ENCODE measurements at regions not wholly inside any gene's neighbourhood (a gene's known extent, or its start where the extent isn't known, plus 50 kb on each side); places are given as distances from the start of the nearest gene placed in this dataset.

DNA sequence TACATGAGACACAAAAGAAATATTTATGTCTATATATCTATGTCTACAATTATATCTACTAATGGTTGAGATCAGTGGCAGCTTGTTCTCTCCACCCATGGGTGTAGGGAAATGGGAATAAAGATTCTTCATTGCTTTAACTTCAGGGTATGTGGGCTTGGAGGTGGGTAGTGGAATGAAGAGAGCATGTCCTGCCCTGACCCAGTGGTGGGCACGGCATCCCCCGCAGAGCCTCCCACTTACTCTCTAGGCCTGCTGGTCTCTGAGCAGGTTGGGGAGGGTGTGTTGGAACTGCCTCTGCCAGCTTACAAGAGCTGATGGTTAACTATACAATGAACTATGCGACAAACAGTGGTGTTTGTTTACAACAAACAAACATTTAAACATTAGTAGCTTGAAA, 152.5 kb upstream of the SKOR2 start:
- Histone ChIP-seq H3K27me3 (ENCODE audit: control insufficient read depth in 1 of 2, insufficient read depth in 2 of 2, low read length in 2 of 2) (no peaks in the 10 kb centered on the region), H3K9me3 (ENCODE audit: low read length) (no peaks in the 10 kb centered on the region), H3K4me1 (ENCODE audit: insufficient read depth, low read length) (no peaks in the 10 kb centered on the region), H3K4me3 (ENCODE audit: low read depth in 1 of 2, low read length in 2 of 2) (no peak overlapping the region), H3K27ac (ENCODE audit: low read depth, low read length) (no peak overlapping the region), H3K36me3 (ENCODE audit: insufficient read depth, low read length) (no peaks in the 10 kb centered on the region), H3K9ac (ENCODE audit: low read length) (no peak overlapping the region)

DNA sequence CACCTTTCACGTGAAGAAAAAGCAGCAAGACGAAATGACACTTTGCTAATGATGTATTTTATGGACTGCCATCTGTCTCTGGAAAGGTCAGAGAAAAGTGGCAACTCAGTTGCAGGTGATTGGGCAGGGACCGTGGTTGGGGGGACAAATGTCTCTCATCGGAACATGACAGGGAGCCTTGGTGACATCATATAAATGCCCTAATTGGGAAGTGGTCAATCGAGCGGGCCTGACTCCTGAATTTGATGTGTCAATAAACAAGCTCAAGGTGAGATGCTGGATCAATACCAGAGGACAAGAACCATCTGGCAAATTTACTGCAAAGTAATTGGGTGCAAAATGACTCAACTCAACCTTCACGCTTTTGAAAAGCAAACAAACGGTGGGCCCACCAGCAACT, 151.9 kb upstream of the SKOR2 start:
- no peak overlapping the region for H3K9ac ChIP-seq (ENCODE audit: low read length)
- H3K27ac ChIP-seq (ENCODE audit: low read depth, low read length) = no peak overlapping the region
- no peak overlapping the region for H3K4me3 ChIP-seq (ENCODE audit: low read depth in 1 of 2, low read length in 2 of 2)
- no peaks in the 10 kb centered on the region for H3K36me3 ChIP-seq (ENCODE audit: insufficient read depth, low read length)
- no peaks in the 10 kb centered on the region for H3K4me1 ChIP-seq (ENCODE audit: insufficient read depth, low read length)
- H3K9me3 ChIP-seq (ENCODE audit: low read length) = no peaks in the 10 kb centered on the region
- H3K27me3 ChIP-seq (ENCODE audit: control insufficient read depth in 1 of 2, insufficient read depth in 2 of 2, low read length in 2 of 2) = no peaks in the 10 kb centered on the region

DNA sequence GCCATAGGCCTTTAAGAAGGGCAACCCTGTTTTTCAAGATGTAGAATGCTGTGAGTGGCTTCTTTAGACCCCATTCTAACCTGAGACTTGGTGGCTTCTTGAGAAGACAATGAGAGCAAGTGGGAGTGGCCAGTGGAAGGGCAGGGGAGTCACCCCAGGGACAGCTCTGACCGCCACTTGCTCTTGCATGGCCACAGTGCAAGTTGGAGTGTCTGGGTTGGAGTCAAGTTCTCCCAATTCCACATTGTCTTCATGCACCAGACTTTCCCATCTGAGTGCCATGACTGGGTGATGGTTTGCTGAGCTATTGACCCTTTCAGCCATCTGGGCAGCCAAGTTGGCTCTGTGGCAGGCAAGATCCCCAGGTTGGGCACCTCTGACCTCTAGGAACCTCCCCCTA, 148.0 kb upstream of the SKOR2 start:
- no peak overlapping the region for H3K27ac ChIP-seq (ENCODE audit: low read depth, low read length)
- H3K4me3 ChIP-seq (ENCODE audit: low read depth in 1 of 2, low read length in 2 of 2) = no peak overlapping the region
- H3K9ac ChIP-seq (ENCODE audit: low read length) = no peak overlapping the region
- no peaks in the 10 kb centered on the region for H3K36me3 ChIP-seq (ENCODE audit: insufficient read depth, low read length)
- no peaks in the 10 kb centered on the region for H3K4me1 ChIP-seq (ENCODE audit: insufficient read depth, low read length)
- H3K27me3 ChIP-seq (ENCODE audit: control insufficient read depth in 1 of 2, insufficient read depth in 2 of 2, low read length in 2 of 2) = no peaks in the 10 kb centered on the region
- no peaks in the 10 kb centered on the region for H3K9me3 ChIP-seq (ENCODE audit: low read length)

DNA sequence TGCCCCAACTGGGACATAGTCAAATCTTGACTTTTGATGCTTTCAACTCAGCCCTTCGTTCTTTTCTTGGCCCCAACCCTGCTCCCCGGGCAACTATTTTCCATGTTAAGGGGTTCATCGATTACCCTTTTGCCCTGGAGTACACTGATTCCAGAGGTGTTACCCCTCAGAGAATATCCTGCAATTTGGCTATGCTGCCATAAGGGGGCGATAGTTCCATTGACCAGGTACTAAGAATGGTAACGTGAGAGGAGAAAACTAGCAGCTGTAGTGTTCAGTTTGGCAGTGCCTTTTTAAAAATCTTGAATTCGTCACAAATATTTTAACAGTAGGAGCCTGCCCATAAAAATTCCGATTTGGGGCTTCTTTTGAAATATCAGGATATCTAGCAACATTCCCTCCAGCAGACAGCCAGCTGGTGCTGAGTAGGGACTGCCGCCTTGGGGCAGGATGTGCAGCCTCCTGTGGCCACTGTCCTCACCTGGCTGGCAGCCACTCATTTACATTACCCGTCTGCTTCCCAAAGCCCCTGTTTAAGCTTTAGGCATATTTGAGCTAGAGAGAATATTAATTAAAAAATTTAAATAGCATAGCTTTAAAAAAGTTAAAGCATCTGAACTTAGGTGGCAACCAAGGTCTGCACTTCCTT, 146.3 kb upstream of the SKOR2 start:
- H3K27me3 ChIP-seq (ENCODE audit: control insufficient read depth in 1 of 2, insufficient read depth in 2 of 2, low read length in 2 of 2) = no peaks in the 10 kb centered on the region
- no peaks in the 10 kb centered on the region for H3K4me1 ChIP-seq (ENCODE audit: insufficient read depth, low read length)
- H3K36me3 ChIP-seq (ENCODE audit: insufficient read depth, low read length) = no peaks in the 10 kb centered on the region
- H3K9me3 ChIP-seq (ENCODE audit: low read length) = no peaks in the 10 kb centered on the region
- no peak overlapping the region for H3K4me3 ChIP-seq (ENCODE audit: low read depth in 1 of 2, low read length in 2 of 2)
- H3K27ac ChIP-seq (ENCODE audit: low read depth, low read length) = no peak overlapping the region
- no peak overlapping the region for H3K9ac ChIP-seq (ENCODE audit: low read length)

DNA sequence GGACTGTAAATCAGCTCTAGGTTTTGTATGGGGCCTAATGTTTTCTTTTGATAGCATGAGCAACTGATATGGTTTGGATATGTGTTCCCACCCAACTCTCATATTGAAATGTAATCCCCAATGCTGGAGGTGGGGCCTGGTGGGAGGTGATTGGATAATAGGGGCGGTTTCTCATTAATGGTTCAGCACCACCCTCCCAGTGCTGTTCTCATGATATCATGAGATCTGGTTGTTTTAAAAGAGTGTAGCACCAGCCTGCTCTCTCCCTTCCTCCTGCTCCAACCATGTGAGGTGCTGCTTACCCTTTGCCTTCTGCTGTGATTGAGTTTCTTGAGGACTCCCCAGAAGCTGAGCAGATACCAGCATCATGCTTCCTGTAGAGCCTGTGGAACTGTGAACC, 140.2 kb upstream of the SKOR2 start:
- Histone ChIP-seq H3K27me3 (ENCODE audit: control insufficient read depth in 1 of 2, insufficient read depth in 2 of 2, low read length in 2 of 2) (no peaks in the 10 kb centered on the region), H3K4me1 (ENCODE audit: insufficient read depth, low read length) (no peaks in the 10 kb centered on the region), H3K4me3 (ENCODE audit: low read depth in 1 of 2, low read length in 2 of 2) (no peak overlapping the region), H3K9me3 (ENCODE audit: low read length) (no peaks in the 10 kb centered on the region), H3K36me3 (ENCODE audit: insufficient read depth, low read length) (no peaks in the 10 kb centered on the region), H3K27ac (ENCODE audit: low read depth, low read length) (no peak overlapping the region), H3K9ac (ENCODE audit: low read length) (no peak overlapping the region)

DNA sequence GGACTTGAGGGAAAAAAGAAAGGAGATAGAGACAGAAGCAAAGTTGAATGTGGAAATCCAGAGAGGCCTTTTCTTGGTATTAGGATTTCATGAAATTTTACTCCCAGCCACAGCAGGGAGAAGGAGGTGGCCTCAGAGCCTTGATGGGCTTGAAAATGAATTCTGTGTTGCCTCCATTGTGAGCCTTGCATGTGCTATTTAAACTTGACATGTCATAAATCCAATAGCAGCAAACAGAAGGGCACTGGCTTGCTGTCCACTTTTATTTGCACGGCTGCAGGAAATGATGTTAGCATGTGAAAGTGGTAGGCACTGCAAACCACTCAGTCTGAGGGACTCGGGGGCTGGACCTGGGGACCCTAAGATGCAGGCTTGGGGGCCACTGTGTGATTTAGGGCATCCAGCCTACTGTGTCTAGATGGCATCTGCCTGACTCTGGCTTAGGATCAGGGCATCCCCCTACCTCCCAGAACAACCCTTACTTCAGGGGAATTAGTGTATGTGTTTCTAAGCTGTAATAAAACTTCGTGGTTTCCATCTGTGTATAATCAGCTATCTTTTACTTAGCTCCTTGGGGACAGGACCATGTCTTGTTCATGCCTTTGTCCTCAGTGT, 139.1 kb upstream of the SKOR2 start:
- Histone ChIP-seq H3K9me3 (ENCODE audit: low read length) (no peaks in the 10 kb centered on the region), H3K4me1 (ENCODE audit: insufficient read depth, low read length) (no peaks in the 10 kb centered on the region), H3K9ac (ENCODE audit: low read length) (no peak overlapping the region), H3K27ac (ENCODE audit: low read depth, low read length) (no peak overlapping the region), H3K4me3 (ENCODE audit: low read depth in 1 of 2, low read length in 2 of 2) (no peak overlapping the region), H3K36me3 (ENCODE audit: insufficient read depth, low read length) (no peaks in the 10 kb centered on the region), H3K27me3 (ENCODE audit: control insufficient read depth in 1 of 2, insufficient read depth in 2 of 2, low read length in 2 of 2) (no peaks in the 10 kb centered on the region)

DNA sequence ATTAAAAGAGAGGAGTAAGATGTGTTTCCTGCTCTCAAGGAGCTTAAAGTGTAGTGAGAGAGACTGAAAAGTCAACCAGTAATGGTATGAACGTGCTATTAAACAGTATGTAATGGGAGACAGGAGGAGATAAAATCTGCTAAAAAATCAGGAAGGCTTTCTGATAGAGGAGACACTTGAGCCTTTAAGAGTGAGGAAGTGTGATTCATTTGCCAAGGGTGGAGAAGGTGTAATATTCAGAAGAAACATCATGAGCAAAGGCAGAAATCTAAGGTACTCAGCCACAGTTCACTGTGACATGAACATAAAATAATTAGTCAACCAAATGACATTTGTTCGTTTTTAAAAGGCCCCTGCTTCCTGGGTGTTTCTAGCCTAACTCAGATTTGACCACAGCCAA, 137.8 kb upstream of the SKOR2 start:
- Histone ChIP-seq H3K27ac (ENCODE audit: low read depth, low read length) (no peak overlapping the region), H3K4me3 (ENCODE audit: low read depth in 1 of 2, low read length in 2 of 2) (no peak overlapping the region), H3K36me3 (ENCODE audit: insufficient read depth, low read length) (no peaks in the 10 kb centered on the region), H3K4me1 (ENCODE audit: insufficient read depth, low read length) (no peaks in the 10 kb centered on the region), H3K9me3 (ENCODE audit: low read length) (no peaks in the 10 kb centered on the region), H3K9ac (ENCODE audit: low read length) (no peak overlapping the region), H3K27me3 (ENCODE audit: control insufficient read depth in 1 of 2, insufficient read depth in 2 of 2, low read length in 2 of 2) (no peaks in the 10 kb centered on the region)

DNA sequence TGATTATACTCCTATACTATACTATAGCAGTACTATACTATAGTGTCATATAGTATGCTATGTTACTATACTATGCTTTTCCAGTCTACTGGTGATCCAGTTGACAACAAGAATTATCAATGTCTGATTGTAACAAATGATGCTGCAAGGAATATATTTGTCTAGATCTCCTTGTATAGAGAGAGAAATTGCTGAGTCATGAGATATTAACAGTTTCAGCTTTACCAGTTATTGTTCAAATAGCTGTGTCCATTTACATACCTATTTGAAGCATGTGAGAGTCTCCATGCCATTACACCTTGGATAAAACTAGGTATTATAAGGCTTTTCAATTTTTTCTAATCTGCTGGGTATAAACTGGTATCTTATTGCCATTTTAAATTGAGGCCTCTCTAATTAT, 136.4 kb upstream of the SKOR2 start:
- Histone ChIP-seq H3K9ac (ENCODE audit: low read length) (no peak overlapping the region), H3K9me3 (ENCODE audit: low read length) (no peaks in the 10 kb centered on the region), H3K27ac (ENCODE audit: low read depth, low read length) (no peak overlapping the region), H3K27me3 (ENCODE audit: control insufficient read depth in 1 of 2, insufficient read depth in 2 of 2, low read length in 2 of 2) (no peaks in the 10 kb centered on the region), H3K4me3 (ENCODE audit: low read depth in 1 of 2, low read length in 2 of 2) (no peak overlapping the region), H3K36me3 (ENCODE audit: insufficient read depth, low read length) (no peaks in the 10 kb centered on the region), H3K4me1 (ENCODE audit: insufficient read depth, low read length) (no peaks in the 10 kb centered on the region)

DNA sequence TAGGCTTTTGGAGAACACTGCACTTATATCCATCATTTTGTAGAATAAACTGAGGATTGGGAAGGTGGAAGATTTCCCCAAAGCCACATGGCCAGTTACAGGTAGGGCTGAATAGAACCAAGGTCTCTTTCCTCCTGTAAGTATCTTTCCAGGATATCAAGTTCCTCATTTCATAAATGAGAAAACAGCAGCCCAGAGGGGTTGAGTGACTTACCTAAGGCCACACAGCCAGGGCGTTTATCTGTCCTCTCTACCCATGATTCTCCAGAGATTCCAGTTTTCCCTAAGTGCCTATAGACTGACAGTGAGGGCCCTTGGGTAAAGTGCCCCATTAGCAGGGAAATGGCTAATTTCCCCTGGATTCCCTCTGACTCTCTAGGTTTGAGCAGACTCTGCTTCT, 132.3 kb upstream of the SKOR2 start:
- Histone ChIP-seq H3K27ac (ENCODE audit: low read depth, low read length) (no peak overlapping the region), H3K4me1 (ENCODE audit: insufficient read depth, low read length) (no peaks in the 10 kb centered on the region), H3K36me3 (ENCODE audit: insufficient read depth, low read length) (no peaks in the 10 kb centered on the region), H3K9me3 (ENCODE audit: low read length) (no peaks in the 10 kb centered on the region), H3K9ac (ENCODE audit: low read length) (no peak overlapping the region), H3K4me3 (ENCODE audit: low read depth in 1 of 2, low read length in 2 of 2) (no peak overlapping the region), H3K27me3 (ENCODE audit: control insufficient read depth in 1 of 2, insufficient read depth in 2 of 2, low read length in 2 of 2) (no peaks in the 10 kb centered on the region)

DNA sequence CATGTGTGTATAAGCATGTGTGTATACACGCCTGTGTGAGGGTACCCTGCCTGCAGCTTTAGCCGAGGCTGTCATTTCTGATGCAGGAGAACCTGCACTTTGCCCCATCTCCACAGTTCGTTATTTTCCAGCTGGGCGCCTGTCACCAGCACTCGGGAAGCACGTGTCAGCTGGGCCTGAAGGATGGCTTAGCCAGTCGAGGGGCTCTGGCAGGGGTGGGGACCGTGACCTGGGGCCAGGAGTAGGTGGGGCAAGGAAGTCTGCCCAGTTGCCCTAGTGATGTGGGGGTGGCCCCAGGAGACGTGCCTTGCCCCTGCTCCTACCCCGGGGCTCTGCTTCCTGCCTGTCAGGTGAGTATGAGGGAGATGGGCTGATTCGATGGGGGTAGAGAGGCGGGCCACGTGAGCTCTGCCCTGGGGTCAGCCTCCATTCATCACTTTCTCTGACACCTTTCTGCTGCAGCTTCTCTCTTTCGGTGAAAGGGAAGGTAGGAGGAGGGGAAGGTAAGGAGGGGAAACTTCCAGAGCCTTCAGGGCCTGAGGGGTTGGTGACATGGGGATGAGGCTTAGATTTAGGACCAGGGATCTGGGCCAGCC, 130.6 kb upstream of the SKOR2 start:
- Histone ChIP-seq H3K9me3 (ENCODE audit: low read length) (no peaks in the 10 kb centered on the region), H3K4me1 (ENCODE audit: insufficient read depth, low read length) (no peaks in the 10 kb centered on the region), H3K36me3 (ENCODE audit: insufficient read depth, low read length) (no peaks in the 10 kb centered on the region), H3K4me3 (ENCODE audit: low read depth in 1 of 2, low read length in 2 of 2) (no peak overlapping the region), H3K9ac (ENCODE audit: low read length) (no peak overlapping the region), H3K27me3 (ENCODE audit: control insufficient read depth in 1 of 2, insufficient read depth in 2 of 2, low read length in 2 of 2) (no peaks in the 10 kb centered on the region), H3K27ac (ENCODE audit: low read depth, low read length) (no peak overlapping the region)

DNA sequence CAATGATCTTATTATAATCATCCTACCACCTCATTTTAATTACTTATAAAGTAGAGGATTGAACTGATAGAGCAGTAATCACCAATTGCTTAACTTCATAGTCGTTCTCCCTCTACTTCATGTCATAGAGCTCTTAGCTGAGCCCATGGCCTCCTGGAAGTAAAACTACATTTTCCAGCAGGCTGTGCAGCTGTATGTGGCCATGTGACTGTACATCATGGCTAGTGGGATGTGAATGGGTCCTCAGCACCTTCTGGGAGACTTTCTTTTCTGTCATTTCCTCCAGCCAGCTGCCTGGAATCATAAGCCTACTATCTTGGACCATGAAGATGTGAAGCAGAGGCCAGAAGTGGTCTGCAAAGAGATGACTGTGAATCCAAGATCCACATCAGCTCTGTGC, 128.7 kb upstream of the SKOR2 start:
- Histone ChIP-seq H3K36me3 (ENCODE audit: insufficient read depth, low read length) (no peaks in the 10 kb centered on the region), H3K27me3 (ENCODE audit: control insufficient read depth in 1 of 2, insufficient read depth in 2 of 2, low read length in 2 of 2) (no peaks in the 10 kb centered on the region), H3K4me1 (ENCODE audit: insufficient read depth, low read length) (no peaks in the 10 kb centered on the region)

DNA sequence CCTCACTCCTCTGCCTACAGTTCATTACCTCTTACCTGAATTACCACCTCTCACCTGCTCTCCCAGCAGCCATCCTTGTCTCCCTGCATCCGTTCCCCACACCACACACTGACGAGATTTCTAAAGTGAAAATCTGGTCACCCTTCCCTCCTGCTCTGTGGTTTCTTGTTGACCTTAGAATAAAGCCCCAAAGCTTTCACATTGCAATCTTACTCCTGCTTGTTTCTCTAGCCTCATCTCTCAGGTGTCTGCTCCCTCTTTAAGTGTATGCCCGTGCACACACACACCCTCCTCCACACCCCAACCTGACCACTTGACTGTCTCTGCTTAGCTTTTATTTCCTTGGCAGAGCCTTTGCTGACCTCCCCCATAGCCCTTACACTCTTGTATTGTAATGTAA, 122.0 kb upstream of the SKOR2 start:
- Histone ChIP-seq H3K27me3 (ENCODE audit: control insufficient read depth in 1 of 2, insufficient read depth in 2 of 2, low read length in 2 of 2) (no peaks in the 10 kb centered on the region), H3K27ac (ENCODE audit: low read depth, low read length) (no peak overlapping the region), H3K4me3 (ENCODE audit: low read depth in 1 of 2, low read length in 2 of 2) (no peak overlapping the region), H3K4me1 (ENCODE audit: insufficient read depth, low read length) (no peaks in the 10 kb centered on the region), H3K36me3 (ENCODE audit: insufficient read depth, low read length) (no peaks in the 10 kb centered on the region), H3K9ac (ENCODE audit: low read length) (no peak overlapping the region), H3K9me3 (ENCODE audit: low read length) (no peaks in the 10 kb centered on the region)

More for the DNA sequence above, 128.7 kb upstream of the SKOR2 start:
- H3K27ac ChIP-seq (ENCODE audit: low read depth, low read length) = no peak overlapping the region
- H3K9ac ChIP-seq (ENCODE audit: low read length) = no peak overlapping the region
- H3K4me3 ChIP-seq (ENCODE audit: low read depth in 1 of 2, low read length in 2 of 2) = no peak overlapping the region
- H3K9me3 ChIP-seq (ENCODE audit: low read length) = no peaks in the 10 kb centered on the region

Measured in muscle layer of colon (tissue), 2 donors.